Glutamatergic neuron (in vitro differentiated cells): ENCODE measurements at regions not wholly inside any gene's neighbourhood (a gene's known extent, or its start where the extent isn't known, plus 50 kb on each side); places are given as distances from the start of the nearest gene placed in this dataset.

Experiments
- DNase-seq: peaks from one replicate; pipeline ENCODE4 v3.0.0; 2022
- H3K27ac Mint-ChIP-seq: one replicate; pipeline ENCODE4 v1.8.0; 2020; ENCODE audit warnings: mild to moderate bottlenecking, mixed read lengths, inconsistent platforms; ENCODE audit not compliant: unreplicated experiment
- H3K27me3 Mint-ChIP-seq: one replicate; pipeline ENCODE4 v1.8.0; 2020; ENCODE audit warnings: mild to moderate bottlenecking, moderate library complexity, mixed read lengths, inconsistent platforms; ENCODE audit not compliant: unreplicated experiment
- H3K36me3 Mint-ChIP-seq: one replicate; pipeline ENCODE4 v1.8.0; 2020; ENCODE audit warnings: mild to moderate bottlenecking, mixed read lengths, inconsistent platforms; ENCODE audit not compliant: unreplicated experiment
- H3K4me1 Mint-ChIP-seq: one replicate; pipeline ENCODE4 v1.8.0; 2020; ENCODE audit warnings: mild to moderate bottlenecking, low read depth, mixed read lengths, inconsistent platforms; ENCODE audit not compliant: unreplicated experiment
- H3K4me3 Mint-ChIP-seq: one replicate; pipeline ENCODE4 v1.8.0; 2020; ENCODE audit warnings: mild to moderate bottlenecking, mixed read lengths, inconsistent platforms; ENCODE audit not compliant: unreplicated experiment
- H3K9me3 Mint-ChIP-seq: one replicate; pipeline ENCODE4 v1.8.0; 2020; ENCODE audit warnings: mild to moderate bottlenecking, moderate library complexity, mixed read lengths, inconsistent platforms; ENCODE audit not compliant: unreplicated experiment
- CTCF ChIP-seq: fragments of 200-600 bp; sonication (generic); IDR thresholded peaks from one replicate; pipeline ENCODE4 v1.5.0; 2021; ENCODE audit not compliant: partially characterized antibody, unreplicated experiment

- no peak for DNase-seq
- no peak for TF ChIP-seq CTCF
- Mint-ChIP-seq H3K4me3 (no peak overlapping the region), H3K9me3 (no peaks in the 10 kb centered on the region), H3K4me1 (peaks cover 5% of the 10 kb centered on the region), H3K36me3 (no peaks in the 10 kb centered on the region), H3K27me3 (no peaks in the 10 kb centered on the region), H3K27ac (no peak overlapping the region)
Observed at GRCh38 chr11:81337756-81338155, 1395.9 kb downstream of the FAM181B start.

DNA sequence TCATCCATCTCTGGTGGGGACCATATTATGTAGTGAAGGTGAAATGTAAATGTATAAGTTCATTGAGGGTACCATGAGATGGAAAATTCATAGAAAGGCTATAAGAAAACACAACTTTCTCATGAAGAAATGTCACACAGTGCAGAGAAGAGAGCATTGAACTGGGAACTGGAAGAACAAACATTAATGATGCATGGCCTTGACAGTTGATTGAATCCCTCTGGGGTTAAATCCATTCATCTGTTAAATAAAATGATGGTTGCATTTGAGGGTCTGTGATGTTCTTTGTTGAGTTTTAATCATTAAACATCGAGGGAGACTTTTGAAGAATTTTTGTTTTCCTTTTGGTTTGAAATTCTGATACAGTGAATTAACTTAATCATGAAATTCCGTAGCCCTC is 1401.4 kb downstream of the FAM181B start:
- Mint-ChIP-seq H3K36me3 (no peaks in the 10 kb centered on the region), H3K9me3 (no peaks in the 10 kb centered on the region), H3K27ac (no peak overlapping the region), H3K4me1 (peaks cover 2% of the 10 kb centered on the region), H3K27me3 (no peaks in the 10 kb centered on the region), H3K4me3 (no peak overlapping the region)
- no peak for DNase-seq
- no peak for TF ChIP-seq CTCF

GRCh38 chr11:81331611-81332235 is 1401.9 kb downstream of the FAM181B start:
- no peak for DNase-seq
- no peak overlapping the region for H3K27ac Mint-ChIP-seq
- H3K4me3 Mint-ChIP-seq = no peak overlapping the region
- no peaks in the 10 kb centered on the region for H3K4me1 Mint-ChIP-seq
- H3K9me3 Mint-ChIP-seq = no peaks in the 10 kb centered on the region
- no peaks in the 10 kb centered on the region for H3K27me3 Mint-ChIP-seq
- TF ChIP-seq CTCF = no peak
- no peaks in the 10 kb centered on the region for H3K36me3 Mint-ChIP-seq

DNA sequence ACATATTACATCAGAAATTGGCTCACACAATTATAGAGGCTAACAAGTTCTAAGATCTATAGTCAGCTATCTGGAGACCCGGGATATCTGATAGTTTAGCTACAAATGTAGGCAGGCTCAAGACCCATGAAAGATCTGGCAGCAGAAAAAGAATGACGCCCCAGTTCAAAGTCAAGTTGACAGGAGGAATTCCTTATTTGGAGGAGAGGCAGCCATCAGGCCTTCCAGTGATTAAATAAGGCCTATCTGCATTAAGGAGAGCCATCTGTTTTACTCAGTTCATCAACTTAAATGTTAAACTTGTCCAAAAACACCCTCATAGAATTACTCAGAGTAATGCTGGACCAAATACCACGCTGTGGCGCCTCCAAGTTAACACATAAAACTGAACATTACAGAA is 1402.6 kb downstream of the FAM181B start:
- no peak overlapping the region for H3K27ac Mint-ChIP-seq

More for the DNA sequence above, 1402.6 kb downstream of the FAM181B start:
- TF ChIP-seq CTCF = no peak
- no peaks in the 10 kb centered on the region for H3K27me3 Mint-ChIP-seq
- H3K4me3 Mint-ChIP-seq = no peak overlapping the region
- H3K4me1 Mint-ChIP-seq = no peaks in the 10 kb centered on the region
- H3K9me3 Mint-ChIP-seq = no peaks in the 10 kb centered on the region
- no peaks in the 10 kb centered on the region for H3K36me3 Mint-ChIP-seq
- no peak for DNase-seq
